GM18867 (cell line): ENCODE measurements at regions not wholly inside any gene's neighbourhood (a gene's known extent, or its start where the extent isn't known, plus 50 kb on each side); places are given as distances from the start of the nearest gene placed in this dataset.
"Not testable (repeated sequence)": the region's sequence is repeated elsewhere in the genome, so short reads cannot be mapped to it uniquely, and the experiment has no call there.

ENCODE experiments used
- ATAC-seq: cut with Tn5 transposase; IDR thresholded peaks from one replicate; pipeline ENCODE4 v1.9.1; 2021; ENCODE audit warnings: mild to moderate bottlenecking, moderate library complexity; ENCODE audit not compliant: unreplicated experiment

- no peak for ATAC-seq
Observed at GRCh38 chr19:29154163-29154562, 58.8 kb downstream of the UQCRFS1 start.

- ATAC-seq, result no peak
Observed at GRCh38 chr19:29145756-29146155, 67.2 kb downstream of the UQCRFS1 start.

- ATAC-seq, result no peak
Observed at GRCh38 chr19:29143183-29143582, 69.8 kb downstream of the UQCRFS1 start.

GRCh38 chr19:29139227-29139626, 73.7 kb downstream of the UQCRFS1 start:
- ATAC-seq, result no peak

- ATAC-seq, result not testable (repeated sequence)
Observed at GRCh38 chr19:29138206-29138605, 74.7 kb downstream of the UQCRFS1 start.

- ATAC-seq, result no peak
Observed at GRCh38 chr19:29131456-29131855, 81.5 kb downstream of the UQCRFS1 start.

- ATAC-seq, result no peak
Observed at GRCh38 chr19:29129148-29129547, 83.8 kb downstream of the UQCRFS1 start.

GRCh38 chr19:29128203-29128602, 84.7 kb downstream of the UQCRFS1 start:
- no peak for ATAC-seq

- ATAC-seq, result no peak
Observed at GRCh38 chr19:29122185-29122584, 90.8 kb downstream of the UQCRFS1 start.

- ATAC-seq, result no peak
Observed at GRCh38 chr19:29121684-29122083, 91.3 kb downstream of the UQCRFS1 start.

- no peak for ATAC-seq
Observed at GRCh38 chr19:29120466-29120865, 92.5 kb downstream of the UQCRFS1 start.

GRCh38 chr19:29119590-29119989, 93.4 kb downstream of the UQCRFS1 start:
- no peak for ATAC-seq

GRCh38 chr19:29118389-29118788, 94.6 kb downstream of the UQCRFS1 start:
- no peak for ATAC-seq

- no peak for ATAC-seq
Observed at GRCh38 chr19:29117926-29118325, 95.0 kb downstream of the UQCRFS1 start.

- no peak for ATAC-seq
Observed at GRCh38 chr19:29115181-29115580, 97.8 kb downstream of the UQCRFS1 start.

- no peak for ATAC-seq
Observed at GRCh38 chr19:29113838-29114237, 99.1 kb downstream of the UQCRFS1 start.

GRCh38 chr19:29111576-29111975, 101.4 kb downstream of the UQCRFS1 start:
- no peak for ATAC-seq

GRCh38 chr19:29107831-29108230, 105.1 kb downstream of the UQCRFS1 start:
- no peak for ATAC-seq

GRCh38 chr19:29106346-29106885, 106.5 kb downstream of the UQCRFS1 start:
- ATAC-seq, result no peak

- no peak for ATAC-seq
Observed at GRCh38 chr19:29105629-29106292, 107.2 kb downstream of the UQCRFS1 start.

- ATAC-seq, result no peak
Observed at GRCh38 chr19:29104605-29105241, 108.2 kb downstream of the UQCRFS1 start.

- no peak for ATAC-seq
Observed at GRCh38 chr19:29098863-29099481, 114.0 kb downstream of the UQCRFS1 start.
